Astrocyte of the spinal cord (primary cell): ENCODE measurements at regions not wholly inside any gene's neighbourhood (a gene's known extent, or its start where the extent isn't known, plus 50 kb on each side); places are given as distances from the start of the nearest gene placed in this dataset.

Experiments used
- DNase-seq: peaks from one replicate; pipeline ENCODE4 v3.0.0; 2011; ENCODE audit warnings: low read depth, low spot score
- H3K4me3 ChIP-seq: 2 replicates; pipeline ENCODE4 v1.5.1; 2011; ENCODE audit warnings: low read depth, mild to moderate bottlenecking, low read length, moderate library complexity
- in situ Hi-C: cut with HindIII; loops from 2 replicates; pipeline ENCODE4 v1.10.0; 2017; ENCODE audit warnings: low sequenced_read_pairs
- TF ChIP-seq, protein P1 (sequence below): IDR thresholded peaks from 2 replicates; pipeline ENCODE4 v1.5.1; 2012; ENCODE audit warnings: low read depth, mild to moderate bottlenecking, low read length, inconsistent platforms

DNA sequence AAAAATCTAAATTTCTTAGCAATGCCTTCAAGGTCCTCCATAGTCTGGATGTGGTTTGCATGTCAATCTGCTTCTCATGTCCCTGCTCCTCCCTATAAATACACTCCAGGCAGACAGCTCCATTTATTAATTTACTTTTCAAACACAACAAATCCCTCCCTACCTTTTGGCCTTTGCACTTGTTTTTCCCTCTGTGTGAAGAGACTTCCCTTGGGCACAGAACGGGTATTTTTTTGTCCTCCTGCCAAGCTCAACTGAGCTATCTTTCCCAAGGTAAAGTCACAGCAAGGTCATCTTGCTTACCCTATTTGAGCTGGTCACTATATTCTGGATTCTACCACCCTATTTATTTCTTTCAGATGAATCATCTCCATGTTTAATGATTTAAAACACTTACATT lies 159.6 kb upstream of the ANKH start:
- TF ChIP-seq, protein P1, sequence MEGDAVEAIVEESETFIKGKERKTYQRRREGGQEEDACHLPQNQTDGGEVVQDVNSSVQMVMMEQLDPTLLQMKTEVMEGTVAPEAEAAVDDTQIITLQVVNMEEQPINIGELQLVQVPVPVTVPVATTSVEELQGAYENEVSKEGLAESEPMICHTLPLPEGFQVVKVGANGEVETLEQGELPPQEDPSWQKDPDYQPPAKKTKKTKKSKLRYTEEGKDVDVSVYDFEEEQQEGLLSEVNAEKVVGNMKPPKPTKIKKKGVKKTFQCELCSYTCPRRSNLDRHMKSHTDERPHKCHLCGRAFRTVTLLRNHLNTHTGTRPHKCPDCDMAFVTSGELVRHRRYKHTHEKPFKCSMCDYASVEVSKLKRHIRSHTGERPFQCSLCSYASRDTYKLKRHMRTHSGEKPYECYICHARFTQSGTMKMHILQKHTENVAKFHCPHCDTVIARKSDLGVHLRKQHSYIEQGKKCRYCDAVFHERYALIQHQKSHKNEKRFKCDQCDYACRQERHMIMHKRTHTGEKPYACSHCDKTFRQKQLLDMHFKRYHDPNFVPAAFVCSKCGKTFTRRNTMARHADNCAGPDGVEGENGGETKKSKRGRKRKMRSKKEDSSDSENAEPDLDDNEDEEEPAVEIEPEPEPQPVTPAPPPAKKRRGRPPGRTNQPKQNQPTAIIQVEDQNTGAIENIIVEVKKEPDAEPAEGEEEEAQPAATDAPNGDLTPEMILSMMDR: no peak
- in situ Hi-C loops: no loop called here
- no peak for DNase-seq
- H3K4me3 ChIP-seq: no peak overlapping the region

DNA sequence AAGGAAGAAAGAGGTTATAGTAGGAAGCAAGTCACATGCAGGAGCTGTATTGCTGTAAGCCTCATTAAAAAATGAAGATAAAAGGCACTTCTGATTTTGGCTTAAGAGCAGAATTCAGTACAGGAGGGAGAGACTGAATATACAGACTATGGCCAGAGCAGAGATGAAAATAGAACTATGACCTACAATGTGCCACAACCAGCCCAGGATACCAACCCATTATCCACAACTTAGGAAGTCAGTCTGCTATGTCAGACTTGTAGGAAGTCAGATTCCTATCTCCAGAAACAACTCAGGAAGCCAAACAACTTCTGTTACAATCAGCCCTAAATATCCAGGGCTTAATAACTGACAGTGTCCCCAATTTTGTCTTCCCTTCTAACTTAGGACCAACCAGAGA lies 156.2 kb upstream of the ANKH start:
- in situ Hi-C loops: no loop called here
- no peak for DNase-seq
- no peak overlapping the region for H3K4me3 ChIP-seq
- TF ChIP-seq, protein P1: no peak

GRCh38 chr5:15026944-15027343 lies 155.4 kb upstream of the ANKH start:
- in situ Hi-C loops: no loop called here
- H3K4me3 ChIP-seq: no peak overlapping the region
- TF ChIP-seq, protein P1: no peak
- no peak for DNase-seq

- in situ Hi-C loops: no loop called here
- TF ChIP-seq, protein P1: no peak
- peak; percentile 68 for DNase-seq
- H3K4me3 ChIP-seq: no peak overlapping the region
Observed at GRCh38 chr5:15026011-15026893, 154.7 kb upstream of the ANKH start.

DNA sequence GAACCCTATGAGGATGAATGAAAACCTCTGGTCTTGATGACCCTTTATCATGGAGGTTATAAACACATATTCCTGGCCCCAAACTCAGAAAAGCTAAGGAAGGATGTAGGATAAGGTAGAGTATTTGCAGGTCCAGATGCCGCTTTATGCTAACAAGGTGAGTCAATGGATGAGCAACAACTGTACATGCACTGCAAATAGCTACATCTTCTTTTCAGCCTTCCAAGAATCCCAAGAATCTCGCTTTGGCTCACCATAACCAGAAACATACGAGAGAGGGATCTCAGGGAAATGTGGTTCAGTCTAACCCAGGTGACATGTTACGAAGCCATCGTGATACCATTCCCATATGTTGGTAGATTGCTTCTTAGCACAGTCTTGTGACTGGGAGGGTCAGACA lies 152.3 kb upstream of the ANKH start:
- H3K4me3 ChIP-seq: no peak overlapping the region
- TF ChIP-seq, protein P1: no peak
- no peak for DNase-seq
- in situ Hi-C loops: no loop called here

DNA sequence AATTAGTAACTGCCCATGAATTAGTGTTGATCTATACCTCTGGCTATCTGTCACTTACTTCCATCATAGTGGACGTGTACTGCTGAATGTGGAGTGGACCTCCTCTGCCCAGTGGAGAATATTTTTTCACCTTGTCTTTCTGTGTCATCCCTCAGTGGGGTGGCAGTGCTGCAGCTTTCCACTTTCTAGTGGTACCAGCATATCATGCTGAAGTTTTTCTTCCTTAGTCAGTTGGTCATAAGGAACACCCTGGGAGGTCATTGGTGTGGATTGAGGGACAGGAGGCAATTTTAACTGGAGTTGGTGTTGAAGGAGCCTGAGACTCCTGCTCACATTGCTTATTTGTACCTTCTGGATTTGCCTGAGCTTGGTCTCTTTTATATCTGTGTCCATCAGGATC lies 151.7 kb upstream of the ANKH start:
- in situ Hi-C loops: no loop called here
- H3K4me3 ChIP-seq: no peak overlapping the region
- TF ChIP-seq, protein P1: no peak
- no peak for DNase-seq
